ENCODE measurements at regions not wholly inside any gene's neighbourhood (a gene's known extent, or its start where the extent isn't known, plus 50 kb on each side); places are given as distances from the start of the nearest gene placed in this dataset.
"Not testable (repeated sequence)": the region's sequence is repeated elsewhere in the genome, so short reads cannot be mapped to it uniquely, and the experiment has no call there.

GRCh38 chr5:164139423-164139822 lies 634.0 kb downstream of the MAT2B start:
- H3K4me3 ChIP-seq (ENCODE audit: low read depth, low read length): no peak overlapping the region
- DNase-seq (ENCODE audit: low read depth): no peak
- TF ChIP-seq, protein P1, sequence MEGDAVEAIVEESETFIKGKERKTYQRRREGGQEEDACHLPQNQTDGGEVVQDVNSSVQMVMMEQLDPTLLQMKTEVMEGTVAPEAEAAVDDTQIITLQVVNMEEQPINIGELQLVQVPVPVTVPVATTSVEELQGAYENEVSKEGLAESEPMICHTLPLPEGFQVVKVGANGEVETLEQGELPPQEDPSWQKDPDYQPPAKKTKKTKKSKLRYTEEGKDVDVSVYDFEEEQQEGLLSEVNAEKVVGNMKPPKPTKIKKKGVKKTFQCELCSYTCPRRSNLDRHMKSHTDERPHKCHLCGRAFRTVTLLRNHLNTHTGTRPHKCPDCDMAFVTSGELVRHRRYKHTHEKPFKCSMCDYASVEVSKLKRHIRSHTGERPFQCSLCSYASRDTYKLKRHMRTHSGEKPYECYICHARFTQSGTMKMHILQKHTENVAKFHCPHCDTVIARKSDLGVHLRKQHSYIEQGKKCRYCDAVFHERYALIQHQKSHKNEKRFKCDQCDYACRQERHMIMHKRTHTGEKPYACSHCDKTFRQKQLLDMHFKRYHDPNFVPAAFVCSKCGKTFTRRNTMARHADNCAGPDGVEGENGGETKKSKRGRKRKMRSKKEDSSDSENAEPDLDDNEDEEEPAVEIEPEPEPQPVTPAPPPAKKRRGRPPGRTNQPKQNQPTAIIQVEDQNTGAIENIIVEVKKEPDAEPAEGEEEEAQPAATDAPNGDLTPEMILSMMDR (IDR thresholded peaks at IDR 0.05; ENCODE audit: insufficient read depth, low read length): no peak

DNA sequence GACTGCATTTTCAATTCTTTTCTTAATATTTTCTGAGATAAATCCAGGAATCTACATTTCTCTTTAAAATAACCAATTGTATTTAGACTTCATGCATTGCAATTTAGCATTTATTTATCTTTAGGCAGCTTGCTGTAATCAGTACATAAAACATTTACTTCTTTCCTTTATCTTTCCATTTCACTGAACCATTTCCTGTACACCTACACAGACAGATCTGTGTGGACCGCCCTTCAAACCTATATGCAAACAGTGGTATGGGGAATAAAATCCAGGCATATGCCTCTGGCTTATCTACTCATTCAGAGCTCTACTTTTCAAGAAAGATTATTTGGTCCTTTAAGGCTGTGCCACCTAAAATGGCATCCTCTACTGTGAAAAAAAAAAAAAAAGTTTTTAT lies 640.0 kb downstream of the MAT2B start:
- TF ChIP-seq, protein P1 (IDR thresholded peaks at IDR 0.05; ENCODE audit: insufficient read depth, low read length): no peak
- H3K4me3 ChIP-seq (ENCODE audit: low read depth, low read length): no peak overlapping the region
- no peak for DNase-seq (ENCODE audit: low read depth)

DNA sequence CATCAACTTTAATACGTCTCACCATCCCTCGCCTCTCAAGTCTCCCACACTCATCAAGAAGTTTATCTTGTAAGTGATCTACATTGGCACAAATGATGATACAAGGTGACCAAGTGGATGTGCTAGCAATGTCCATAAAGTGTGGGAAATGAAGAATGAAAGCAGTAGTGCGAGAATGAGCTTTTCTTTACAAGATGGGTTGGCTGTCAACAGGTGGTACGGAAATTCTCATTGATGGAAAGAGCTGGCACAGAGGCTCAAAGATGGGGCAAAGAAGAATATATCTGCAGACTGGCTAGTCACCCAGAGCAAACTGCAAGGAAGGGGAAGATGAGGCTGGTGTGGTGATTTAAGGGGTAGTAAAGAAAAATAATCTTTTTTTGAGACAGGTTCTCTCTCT lies 640.8 kb downstream of the MAT2B start:
- DNase-seq (ENCODE audit: low read depth): no peak
- no peak overlapping the region for H3K4me3 ChIP-seq (ENCODE audit: low read depth, low read length)
- TF ChIP-seq, protein P1 (IDR thresholded peaks at IDR 0.05; ENCODE audit: insufficient read depth, low read length): no peak

GRCh38 chr5:164148292-164148691 lies 642.9 kb downstream of the MAT2B start:
- DNase-seq (ENCODE audit: low read depth): no peak
- H3K4me3 ChIP-seq (ENCODE audit: low read depth, low read length): no peak overlapping the region
- TF ChIP-seq, protein P1 (IDR thresholded peaks at IDR 0.05; ENCODE audit: insufficient read depth, low read length): no peak

DNA sequence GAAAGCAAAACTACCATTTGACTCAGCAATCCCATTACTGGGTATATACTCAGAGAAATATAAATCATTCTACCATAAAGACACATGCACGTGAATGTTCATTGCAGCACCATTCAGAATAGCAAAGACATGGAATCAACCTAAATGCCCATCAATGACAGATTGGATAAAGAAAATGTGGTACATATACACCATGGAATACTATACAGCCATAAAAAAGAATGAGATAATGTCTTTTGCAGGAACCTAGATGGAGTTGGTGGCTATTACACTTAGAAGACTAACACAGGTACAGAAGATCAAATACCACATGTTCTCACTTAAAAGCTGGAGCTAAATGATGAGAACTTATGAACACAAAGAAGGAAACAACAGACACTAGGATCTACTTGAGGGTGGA lies 647.1 kb downstream of the MAT2B start:
- DNase-seq (ENCODE audit: low read depth); H3K4me3 ChIP-seq (ENCODE audit: low read depth, low read length): not testable (repeated sequence)

DNA sequence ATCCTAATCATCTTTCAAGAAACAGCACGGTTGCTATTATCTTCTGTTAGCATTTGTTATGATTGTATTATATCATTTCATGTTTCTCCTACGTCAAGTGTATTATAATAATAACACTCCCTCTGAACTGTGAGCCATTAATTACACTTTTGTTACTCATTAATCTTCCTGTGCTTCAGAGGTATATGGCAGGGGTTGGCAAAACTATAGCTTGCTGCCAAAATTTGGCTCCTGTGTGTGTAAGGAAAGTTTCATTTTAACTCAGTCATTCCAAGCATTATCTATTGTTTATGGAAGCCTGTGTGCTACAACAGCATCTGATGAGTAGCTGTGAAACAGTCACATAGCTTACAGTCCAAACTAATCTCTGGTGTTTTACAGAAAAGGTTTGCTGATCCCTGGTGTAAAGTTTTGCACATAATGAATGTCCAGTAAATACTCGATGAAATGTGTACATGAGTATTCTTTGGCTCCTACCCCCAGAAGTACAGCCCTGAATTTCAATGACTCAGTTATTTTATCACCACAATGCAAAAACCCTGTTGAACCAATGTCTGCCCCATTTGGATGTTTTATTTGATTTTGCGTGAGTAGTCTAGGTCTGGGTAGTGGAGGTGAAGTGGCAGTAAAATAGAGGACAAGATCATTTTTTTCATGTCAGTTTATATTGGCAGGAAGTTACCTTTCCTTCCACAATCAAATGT lies 648.2 kb downstream of the MAT2B start:
- DNase-seq (ENCODE audit: low read depth): peak; percentile 90
- TF ChIP-seq, protein P1 (IDR thresholded peaks at IDR 0.05; ENCODE audit: insufficient read depth, low read length): no peak
- H3K4me3 ChIP-seq (ENCODE audit: low read depth, low read length): no peak overlapping the region

DNA sequence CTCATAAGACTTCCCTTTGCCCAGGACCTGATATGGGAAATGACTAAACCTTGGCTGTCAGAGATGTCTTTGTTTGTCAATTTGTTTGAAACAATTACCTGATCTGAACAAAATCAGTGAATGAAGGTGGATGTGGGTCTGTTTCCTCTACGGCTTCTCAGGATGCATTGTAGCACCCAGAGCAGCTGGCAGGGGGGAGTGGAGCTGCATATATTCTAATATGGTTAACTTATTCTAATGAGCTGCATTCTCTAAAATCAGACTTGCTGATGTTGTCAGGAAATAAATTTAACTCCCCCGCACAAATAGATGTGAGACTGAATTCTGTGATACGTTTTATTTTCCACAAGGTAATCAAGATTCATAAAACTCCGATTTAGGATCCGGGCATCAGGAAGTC lies 665.4 kb downstream of the MAT2B start:
- no peak overlapping the region for H3K4me3 ChIP-seq (ENCODE audit: low read depth, low read length)
- no peak for DNase-seq (ENCODE audit: low read depth)
- TF ChIP-seq, protein P1 (IDR thresholded peaks at IDR 0.05; ENCODE audit: insufficient read depth, low read length): no peak
